ENCODE measurements at regions not wholly inside any gene's neighbourhood (a gene's known extent, or its start where the extent isn't known, plus 50 kb on each side); places are given as distances from the start of the nearest gene placed in this dataset.

DNA sequence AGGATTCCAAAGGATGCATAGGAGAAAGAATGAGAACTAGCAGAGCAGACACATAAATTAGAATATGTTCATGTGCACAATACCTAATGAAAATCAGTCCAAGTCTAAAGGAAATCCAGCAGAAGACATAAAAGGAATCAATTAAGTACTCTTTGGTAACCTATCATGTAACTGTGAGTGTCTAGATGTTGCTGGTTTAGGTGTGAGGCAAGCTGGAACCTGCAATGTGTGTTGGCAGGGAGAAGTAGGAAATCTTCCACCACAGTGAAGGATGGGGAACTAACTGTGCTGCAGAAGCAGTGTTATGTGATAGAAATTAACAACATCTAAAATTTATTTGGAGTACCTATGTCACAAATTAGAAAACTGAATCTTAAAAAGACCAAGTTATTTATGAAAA lies 330.8 kb upstream of the DKK2 start:
- Histone ChIP-seq H3K4ac (ENCODE audit: low read depth, low read length) (no peak overlapping the region), H3K9ac (ENCODE audit: low read depth, low read length) (no peak overlapping the region), H3K27me3 (ENCODE audit: control insufficient read depth, insufficient read depth, low read length) (no peaks in the 10 kb centered on the region), H3K79me1 (ENCODE audit: low read depth in 1 of 2, low read length in 2 of 2) (no peaks in the 10 kb centered on the region), H2AK9ac (replicated peaks; ENCODE audit: low read depth, low read length, poor library complexity) (no peak overlapping the region), H3K23ac (ENCODE audit: low read depth, low read length) (no peak overlapping the region), H2BK15ac (ENCODE audit: low read depth, low read length) (no peak overlapping the region), H2BK120ac (ENCODE audit: low read depth, low read length) (no peak overlapping the region), H2AFZ (replicated peaks; ENCODE audit: low read length, poor library complexity) (no peak overlapping the region), H4K8ac (ENCODE audit: low read depth in 2 of 2, low read length in 2 of 2) (no peak overlapping the region), H3K27ac (ENCODE audit: insufficient read depth, low read length) (no peak overlapping the region), H3K14ac (replicated peaks; ENCODE audit: low read depth, low read length) (no peak overlapping the region), H3K4me3 (ENCODE audit: insufficient read depth, low read depth, low read length) (no peak overlapping the region), H4K20me1 (ENCODE audit: insufficient read depth, low read length) (no peaks in the 10 kb centered on the region), H3K4me1 (ENCODE audit: control insufficient read depth, insufficient read depth, low read length) (no peaks in the 10 kb centered on the region), H2AK5ac (ENCODE audit: low read depth, low read length) (no peak overlapping the region), H3K9me1 (ENCODE audit: insufficient read depth, low read length) (no peaks in the 10 kb centered on the region), H3K18ac (ENCODE audit: low read depth, low read length) (no peak overlapping the region), H3K56ac (ENCODE audit: extremely low read depth, insufficient read depth, low read length) (no peak overlapping the region), H2BK5ac (ENCODE audit: low read depth, low read length, poor library complexity, severe bottlenecking) (no peak overlapping the region), H3K36me3 (ENCODE audit: control insufficient read depth, insufficient read depth, low read length) (no peaks in the 10 kb centered on the region), H4K5ac (ENCODE audit: low read depth, low read length) (no peak overlapping the region), H3K4me2 (ENCODE audit: low read depth, low read length) (no peak overlapping the region), H2BK20ac (ENCODE audit: low read depth, low read length) (no peak overlapping the region), H3K9me3 (ENCODE audit: control insufficient read depth, insufficient read depth, low read length) (no peaks in the 10 kb centered on the region), H4K91ac (ENCODE audit: insufficient read depth, low read depth, low read length) (no peak overlapping the region)
- in situ Hi-C loops (cut with MboI; ENCODE audit: low sequenced_read_pairs) (no loop called here), dilution Hi-C loops (cut with HindIII; ENCODE audit: low sequenced_read_pairs, unreplicated experiment) (no loop called here), intact Hi-C loops (cut with micrococcal nuclease) (no loop called here)
- no TSS peak for BruUV-seq (replicated peaks)
- ChIA-PET POLR2A (ENCODE audit: unreplicated experiment) (no interaction called here), CTCF (no interaction called here)
- ATAC-seq (ENCODE audit: low read depth) (no peak), DNase-seq (no peak)
- TF ChIP-seq SMC3 (IDR thresholded peaks at IDR 0.05; ENCODE audit: low read depth, low read length) (no peak), CHD1 (IDR thresholded peaks at IDR 0.05; ENCODE audit: low read depth, low read length) (no peak), MXI1 (IDR thresholded peaks at IDR 0.05; ENCODE audit: borderline replicate concordance, low read depth, low read length) (no peak), BHLHE40 (IDR thresholded peaks at IDR 0.05; ENCODE audit: low read depth, low read length) (no peak), POLR2A (IDR thresholded peaks at IDR 0.05; ENCODE audit: low read depth, low read length) (no peak), MAFK (IDR thresholded peaks at IDR 0.05; ENCODE audit: low read depth, low read length) (no peak)
